SK-N-SH (cell line): ENCODE measurements at regions not wholly inside any gene's neighbourhood (a gene's known extent, or its start where the extent isn't known, plus 50 kb on each side); places are given as distances from the start of the nearest gene placed in this dataset.
"Not testable (repeated sequence)": the region's sequence is repeated elsewhere in the genome, so short reads cannot be mapped to it uniquely, and the experiment has no call there.

Experiments
- CTCF ChIP-seq: fragments of 200-600 bp; sonication (generic); IDR thresholded peaks from 2 replicates; pipeline ENCODE4 v1.6.1; 2017; ENCODE audit warnings: antibody characterized with exemption, mild to moderate bottlenecking, moderate library complexity
- NRF1 ChIP-seq: IDR thresholded peaks from 2 replicates; pipeline ENCODE4 v1.6.1; 2012; ENCODE audit warnings: low read depth, mild to moderate bottlenecking, low read length
- TAF1 ChIP-seq: IDR thresholded peaks from 2 replicates; pipeline ENCODE4 v1.6.1; 2012; ENCODE audit warnings: low read depth, mild to moderate bottlenecking, low read length, moderate library complexity, borderline replicate concordance

- TF ChIP-seq CTCF, NRF1, TAF1: not testable (repeated sequence)
These were observed 2315.2 kb upstream of the ACO1 start for GRCh38 chr9:30069236-30069635.
